ENCODE measurements at regions not wholly inside any gene's neighbourhood (a gene's known extent, or its start where the extent isn't known, plus 50 kb on each side); places are given as distances from the start of the nearest gene placed in this dataset.

GRCh38 chr10:2128991-2129390, 391.7 kb upstream of the ADARB2 start:
- DNase-seq: no peak

GRCh38 chr10:2124135-2124534, 386.8 kb upstream of the ADARB2 start:
- DNase-seq: no peak

GRCh38 chr10:2122431-2123124, 385.3 kb upstream of the ADARB2 start:
- no peak for DNase-seq

GRCh38 chr10:2121929-2122328, 384.6 kb upstream of the ADARB2 start:
- DNase-seq: no peak

- DNase-seq: no peak
These were observed 384.0 kb upstream of the ADARB2 start for GRCh38 chr10:2121315-2121714.

- DNase-seq: no peak
These were observed 383.4 kb upstream of the ADARB2 start for GRCh38 chr10:2120746-2121145.

GRCh38 chr10:2119316-2119715, 382.0 kb upstream of the ADARB2 start:
- DNase-seq: no peak

GRCh38 chr10:2118201-2118600, 380.9 kb upstream of the ADARB2 start:
- DNase-seq: no peak

GRCh38 chr10:2117641-2118040, 380.3 kb upstream of the ADARB2 start:
- DNase-seq: no peak

- DNase-seq: no peak
These were observed 374.6 kb upstream of the ADARB2 start for GRCh38 chr10:2111965-2112364.

- no peak for DNase-seq
These were observed 371.2 kb upstream of the ADARB2 start for GRCh38 chr10:2108496-2108895.

GRCh38 chr10:2106641-2107040, 369.3 kb upstream of the ADARB2 start:
- no peak for DNase-seq

GRCh38 chr10:2099321-2099720, 362.0 kb upstream of the ADARB2 start:
- DNase-seq: no peak

GRCh38 chr10:2097937-2098336, 360.6 kb upstream of the ADARB2 start:
- DNase-seq: no peak

GRCh38 chr10:2094171-2094570, 356.8 kb upstream of the ADARB2 start:
- no peak for DNase-seq

GRCh38 chr10:2083591-2083990, 346.3 kb upstream of the ADARB2 start:
- no peak for DNase-seq

- DNase-seq: no peak
These were observed 344.2 kb upstream of the ADARB2 start for GRCh38 chr10:2081501-2081900.

- DNase-seq: no peak
These were observed 342.3 kb upstream of the ADARB2 start for GRCh38 chr10:2079603-2080078.

GRCh38 chr10:2077231-2077630, 339.9 kb upstream of the ADARB2 start:
- no peak for DNase-seq

GRCh38 chr10:2076528-2076927, 339.2 kb upstream of the ADARB2 start:
- no peak for DNase-seq

GRCh38 chr10:2067015-2067414, 329.7 kb upstream of the ADARB2 start:
- DNase-seq: no peak

- DNase-seq: no peak
These were observed 317.4 kb upstream of the ADARB2 start for GRCh38 chr10:2054728-2055127.

- DNase-seq: no peak
These were observed 316.5 kb upstream of the ADARB2 start for GRCh38 chr10:2053805-2054204.

GRCh38 chr10:2051108-2051507, 313.8 kb upstream of the ADARB2 start:
- DNase-seq: peak; percentile 94

GRCh38 chr10:2049560-2049959, 312.2 kb upstream of the ADARB2 start:
- no peak for DNase-seq

Data from NCI-H1694 (cell line).